Mucosa of descending colon (tissue), 3 donors: ENCODE measurements at regions not wholly inside any gene's neighbourhood (a gene's known extent, or its start where the extent isn't known, plus 50 kb on each side); places are given as distances from the start of the nearest gene placed in this dataset.

Source experiments
- ATAC-seq: fragments of 200-7000 bp; cut with Tn5 transposase; one replicate; pipeline ENCODE4 v1.9.1; 2020; ENCODE audit warnings: mild to moderate bottlenecking, moderate library complexity
- DNase-seq, 3 donors: peaks; one replicate each; pipeline ENCODE4 v3.0.0-alpha.2; 2020
- H3K36me3 ChIP-seq: fragments of 200-600 bp; one replicate; pipeline ENCODE4 v1.8.0; 2021; ENCODE audit warnings: low read depth, mild to moderate bottlenecking
- H3K4me1 ChIP-seq: fragments of 200-600 bp; one replicate; pipeline ENCODE4 v1.8.0; 2021; ENCODE audit warnings: low read depth, mild to moderate bottlenecking
- H3K4me3 ChIP-seq: fragments of 200-600 bp; one replicate; pipeline ENCODE4 v1.8.0; 2021; ENCODE audit warnings: mild to moderate bottlenecking
- H3K9me3 ChIP-seq: fragments of 200-600 bp; one replicate; pipeline ENCODE4 v1.8.0; 2021; ENCODE audit warnings: mild to moderate bottlenecking
- intact Hi-C, 2 donors: fragments of 100-400 bp; cut with DNase I in 1 of 2; cut with micrococcal nuclease in 1 of 2; formaldehyde crosslinking; loops; one replicate each; pipeline versions ENCODE4 v1.11.0 to v1.11.1; 2022; cut with DNase I, micrococcal nuclease
- TF ChIP-seq, protein P1 (sequence below): fragments of 200-600 bp; IDR thresholded peaks from one replicate; pipeline ENCODE4 v1.8.0; 2022; ENCODE audit warnings: antibody characterized with exemption, mild to moderate bottlenecking
- donor health status: DM: no; HTN: no; CAD: no; lungs with moderate emphysema.
- donor health status: DM: no; HTN: no; CAD: no.
- donor health status: DM: no; HTN: yes; CAD: no.

GRCh38 chr1:209397371-209397770 is 186.1 kb upstream of the CAMK1G start:
- DNase-seq (no peak), ATAC-seq (no peak)
- TF ChIP-seq, protein P1, sequence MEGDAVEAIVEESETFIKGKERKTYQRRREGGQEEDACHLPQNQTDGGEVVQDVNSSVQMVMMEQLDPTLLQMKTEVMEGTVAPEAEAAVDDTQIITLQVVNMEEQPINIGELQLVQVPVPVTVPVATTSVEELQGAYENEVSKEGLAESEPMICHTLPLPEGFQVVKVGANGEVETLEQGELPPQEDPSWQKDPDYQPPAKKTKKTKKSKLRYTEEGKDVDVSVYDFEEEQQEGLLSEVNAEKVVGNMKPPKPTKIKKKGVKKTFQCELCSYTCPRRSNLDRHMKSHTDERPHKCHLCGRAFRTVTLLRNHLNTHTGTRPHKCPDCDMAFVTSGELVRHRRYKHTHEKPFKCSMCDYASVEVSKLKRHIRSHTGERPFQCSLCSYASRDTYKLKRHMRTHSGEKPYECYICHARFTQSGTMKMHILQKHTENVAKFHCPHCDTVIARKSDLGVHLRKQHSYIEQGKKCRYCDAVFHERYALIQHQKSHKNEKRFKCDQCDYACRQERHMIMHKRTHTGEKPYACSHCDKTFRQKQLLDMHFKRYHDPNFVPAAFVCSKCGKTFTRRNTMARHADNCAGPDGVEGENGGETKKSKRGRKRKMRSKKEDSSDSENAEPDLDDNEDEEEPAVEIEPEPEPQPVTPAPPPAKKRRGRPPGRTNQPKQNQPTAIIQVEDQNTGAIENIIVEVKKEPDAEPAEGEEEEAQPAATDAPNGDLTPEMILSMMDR: no peak
- H3K4me3 ChIP-seq: no peak overlapping the region
- no peaks in the 10 kb centered on the region for H3K4me1 ChIP-seq
- H3K9me3 ChIP-seq: no peaks in the 10 kb centered on the region
- intact Hi-C loops: no loop called here
- H3K36me3 ChIP-seq: no peaks in the 10 kb centered on the region

DNA sequence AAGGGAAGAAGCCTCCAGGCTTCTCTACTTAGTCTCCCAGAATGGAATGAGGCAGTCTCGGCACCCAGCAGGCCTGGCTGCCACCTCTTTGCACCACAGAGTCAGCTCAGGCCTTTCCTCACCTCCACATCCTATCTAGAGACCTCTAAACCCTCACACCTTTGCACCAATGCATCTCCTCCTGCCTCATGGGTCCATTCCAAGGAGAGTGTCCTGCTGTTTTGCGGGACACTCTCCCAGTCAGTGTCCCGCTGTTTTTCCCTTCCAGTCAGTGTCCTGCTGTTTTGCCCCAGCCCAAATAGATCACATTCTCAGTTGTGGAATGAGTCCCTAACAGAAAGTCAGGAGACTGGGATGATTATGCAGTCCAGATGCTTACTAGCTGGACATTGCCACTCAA is 185.6 kb upstream of the CAMK1G start:
- ATAC-seq: no peak
- no peak overlapping the region for H3K4me3 ChIP-seq
- H3K4me1 ChIP-seq: no peaks in the 10 kb centered on the region
- TF ChIP-seq, protein P1: no peak
- H3K9me3 ChIP-seq: no peaks in the 10 kb centered on the region
- H3K36me3 ChIP-seq: no peaks in the 10 kb centered on the region
- intact Hi-C loops: no loop called here
- no peak for DNase-seq

- DNase-seq: peak in 1 of 3 donors; percentile 12
- intact Hi-C loops: no loop called here
- H3K36me3 ChIP-seq: no peaks in the 10 kb centered on the region
- no peaks in the 10 kb centered on the region for H3K4me1 ChIP-seq
- H3K4me3 ChIP-seq: no peak overlapping the region
- peak; percentile 18 for ATAC-seq
- no peaks in the 10 kb centered on the region for H3K9me3 ChIP-seq
- TF ChIP-seq, protein P1: no peak
Measured at GRCh38 chr1:209398313-209398991, 185.1 kb upstream of the CAMK1G start.

DNA sequence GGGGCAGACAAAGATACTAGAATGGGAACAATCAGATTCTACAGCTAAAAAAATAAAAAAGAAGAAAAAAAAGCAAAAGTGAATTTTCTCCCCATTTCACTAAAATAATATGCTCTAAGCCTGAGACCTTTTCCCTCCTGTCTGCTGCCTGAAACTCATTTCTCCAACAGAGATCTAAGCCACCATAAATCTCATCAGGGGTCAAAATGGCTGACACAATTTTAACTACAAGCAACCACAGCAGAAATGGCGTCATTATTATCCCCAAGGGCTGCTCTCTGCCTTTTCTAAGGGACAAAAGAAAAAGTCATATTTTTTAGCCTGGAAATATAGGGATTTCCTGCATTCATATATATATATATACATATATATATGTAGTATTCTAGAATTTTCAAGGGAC is 183.7 kb upstream of the CAMK1G start:
- no peak for DNase-seq
- Histone ChIP-seq H3K36me3 (no peaks in the 10 kb centered on the region), H3K4me3 (no peak overlapping the region), H3K9me3 (no peaks in the 10 kb centered on the region), H3K4me1 (no peaks in the 10 kb centered on the region)
- ATAC-seq: no peak
- intact Hi-C loops: no loop called here
- TF ChIP-seq, protein P1: no peak

- ATAC-seq: no peak
- TF ChIP-seq, protein P1: no peak
- intact Hi-C loops: no loop called here
- Histone ChIP-seq H3K36me3 (no peaks in the 10 kb centered on the region), H3K4me1 (no peaks in the 10 kb centered on the region), H3K9me3 (no peaks in the 10 kb centered on the region), H3K4me3 (no peak overlapping the region)
- no peak for DNase-seq
Measured at GRCh38 chr1:209400351-209401220, 182.9 kb upstream of the CAMK1G start.
